ENCODE measurements at regions not wholly inside any gene's neighbourhood (a gene's known extent, or its start where the extent isn't known, plus 50 kb on each side); places are given as distances from the start of the nearest gene placed in this dataset.

- Histone ChIP-seq H3K4me1 (ENCODE audit: low read depth, poor library complexity, severe bottlenecking) (no peaks in the 10 kb centered on the region), H3K4me3 (IDR thresholded peaks at IDR 0.05; ENCODE audit: insufficient read depth, low read depth, low read length) (no peak overlapping the region), H3K27me3 (ENCODE audit: insufficient read depth, low read depth) (no peaks in the 10 kb centered on the region), H3K9ac (no peak overlapping the region), H2AFZ (ENCODE audit: low read depth) (no peak overlapping the region), H4K20me1 (ENCODE audit: insufficient read depth) (no peaks in the 10 kb centered on the region), H3K27ac (no peak overlapping the region), H3K79me2 (ENCODE audit: insufficient read depth, low read depth) (no peaks in the 10 kb centered on the region), H3K36me3 (ENCODE audit: insufficient read depth) (no peaks in the 10 kb centered on the region), H3K4me2 (no peak overlapping the region)
- no peak for TF ChIP-seq CTCF (conservative IDR thresholded peaks at IDR 0.05; ENCODE audit: low read depth, low read length)
Measured at GRCh38 chr10:6877722-6878392, 297.8 kb upstream of the PRKCQ start.

- Histone ChIP-seq H3K27me3 (ENCODE audit: insufficient read depth, low read depth) (no peaks in the 10 kb centered on the region), H4K20me1 (ENCODE audit: insufficient read depth) (no peaks in the 10 kb centered on the region), H3K36me3 (ENCODE audit: insufficient read depth) (no peaks in the 10 kb centered on the region), H2AFZ (ENCODE audit: low read depth) (no peak overlapping the region), H3K4me2 (no peak overlapping the region), H3K79me2 (ENCODE audit: insufficient read depth, low read depth) (no peaks in the 10 kb centered on the region), H3K9ac (no peak overlapping the region), H3K4me3 (IDR thresholded peaks at IDR 0.05; ENCODE audit: insufficient read depth, low read depth, low read length) (no peak overlapping the region), H3K27ac (no peak overlapping the region), H3K4me1 (ENCODE audit: low read depth, poor library complexity, severe bottlenecking) (no peaks in the 10 kb centered on the region)
- no peak for TF ChIP-seq CTCF (conservative IDR thresholded peaks at IDR 0.05; ENCODE audit: low read depth, low read length)
Measured at GRCh38 chr10:6877336-6877721, 297.3 kb upstream of the PRKCQ start.

GRCh38 chr10:6875269-6875865 lies 295.3 kb upstream of the PRKCQ start:
- Histone ChIP-seq H4K20me1 (ENCODE audit: insufficient read depth) (no peaks in the 10 kb centered on the region), H3K27ac (no peak overlapping the region), H3K79me2 (ENCODE audit: insufficient read depth, low read depth) (no peaks in the 10 kb centered on the region), H3K9ac (no peak overlapping the region), H3K4me2 (no peak overlapping the region), H3K4me3 (IDR thresholded peaks at IDR 0.05; ENCODE audit: insufficient read depth, low read depth, low read length) (no peak overlapping the region), H3K4me1 (ENCODE audit: low read depth, poor library complexity, severe bottlenecking) (no peaks in the 10 kb centered on the region), H3K36me3 (ENCODE audit: insufficient read depth) (no peaks in the 10 kb centered on the region), H3K27me3 (ENCODE audit: insufficient read depth, low read depth) (no peaks in the 10 kb centered on the region), H2AFZ (ENCODE audit: low read depth) (no peak overlapping the region)
- no peak for TF ChIP-seq CTCF (conservative IDR thresholded peaks at IDR 0.05; ENCODE audit: low read depth, low read length)

- no peak for TF ChIP-seq CTCF (conservative IDR thresholded peaks at IDR 0.05; ENCODE audit: low read depth, low read length)
- Histone ChIP-seq H3K4me1 (ENCODE audit: low read depth, poor library complexity, severe bottlenecking) (no peaks in the 10 kb centered on the region), H4K20me1 (ENCODE audit: insufficient read depth) (no peaks in the 10 kb centered on the region), H3K4me2 (no peak overlapping the region), H3K79me2 (ENCODE audit: insufficient read depth, low read depth) (no peaks in the 10 kb centered on the region), H2AFZ (ENCODE audit: low read depth) (no peak overlapping the region), H3K4me3 (IDR thresholded peaks at IDR 0.05; ENCODE audit: insufficient read depth, low read depth, low read length) (no peak overlapping the region), H3K27ac (no peak overlapping the region), H3K27me3 (ENCODE audit: insufficient read depth, low read depth) (no peaks in the 10 kb centered on the region), H3K9ac (no peak overlapping the region), H3K36me3 (ENCODE audit: insufficient read depth) (no peaks in the 10 kb centered on the region)
Measured at GRCh38 chr10:6871128-6871527, 291.1 kb upstream of the PRKCQ start.
